LoVo (cell line): ENCODE measurements at regions not wholly inside any gene's neighbourhood (a gene's known extent, or its start where the extent isn't known, plus 50 kb on each side); places are given as distances from the start of the nearest gene placed in this dataset.

ENCODE experiments used
- DNase-seq: peaks from one replicate; pipeline ENCODE4 v3.0.0-alpha.2; 2016; ENCODE audit warnings: low spot score

DNA sequence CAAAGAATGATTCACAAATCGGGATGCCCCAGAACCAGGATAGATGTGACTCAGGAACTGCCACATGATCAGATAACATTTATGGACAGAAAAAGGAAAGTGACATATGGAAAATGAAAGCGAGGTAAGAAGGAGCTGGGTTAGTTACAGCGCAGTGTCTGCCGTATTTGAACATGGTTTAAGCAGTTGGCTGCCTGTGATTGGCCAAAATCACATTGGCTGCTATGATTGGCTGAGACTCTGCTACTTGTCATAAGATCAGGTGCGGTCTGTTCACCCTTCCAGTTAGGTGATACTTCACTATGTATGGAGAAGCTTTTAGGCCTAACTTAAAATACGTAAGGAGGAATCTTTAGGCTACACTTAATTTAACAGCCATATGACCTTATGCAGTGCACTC is 322.7 kb upstream of the HAND2 start:
- no peak for DNase-seq

- DNase-seq: no peak
Measured at GRCh38 chr4:173845580-173845979, 315.6 kb upstream of the HAND2 start.

DNA sequence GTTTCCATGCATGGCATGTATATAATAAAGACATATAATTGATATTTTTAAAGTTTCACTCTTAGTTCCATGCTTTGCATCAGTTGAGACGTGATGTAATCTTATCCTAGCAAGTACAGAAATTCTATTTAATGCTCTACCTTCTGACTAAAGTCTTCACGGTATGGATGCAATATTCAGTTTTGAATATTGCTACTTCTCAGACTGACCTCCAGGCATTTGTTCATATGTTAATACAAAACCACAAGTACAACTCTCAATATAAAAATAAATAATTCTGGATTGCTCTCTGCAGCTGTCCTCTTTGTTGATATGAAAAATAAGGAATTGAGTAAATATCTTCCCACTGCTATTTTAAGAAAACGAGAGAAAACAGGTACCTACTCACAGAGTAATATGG is 309.8 kb upstream of the HAND2 start:
- DNase-seq: no peak

DNA sequence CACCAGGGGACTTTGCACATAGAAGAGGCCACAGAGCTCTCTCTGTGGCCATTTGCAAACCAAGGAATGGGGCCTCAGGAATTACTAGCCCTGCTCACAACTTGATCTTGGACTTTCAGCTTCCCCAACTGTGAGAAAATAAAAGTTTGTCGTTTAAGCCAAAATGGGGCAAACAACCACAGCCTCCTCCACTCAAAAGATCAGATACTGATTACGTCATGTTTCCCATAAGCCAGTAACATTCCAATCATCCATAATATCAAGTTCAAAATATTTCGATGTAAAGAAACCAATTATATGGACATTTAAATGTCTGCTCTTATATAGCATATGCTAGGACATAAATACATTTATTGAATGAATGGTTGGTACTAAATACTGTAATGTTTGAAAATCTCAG is 307.5 kb upstream of the HAND2 start:
- no peak for DNase-seq

- DNase-seq: no peak
Measured at GRCh38 chr4:173835903-173836302, 305.9 kb upstream of the HAND2 start.

- no peak for DNase-seq
Measured at GRCh38 chr4:173834151-173834550, 304.1 kb upstream of the HAND2 start.

DNA sequence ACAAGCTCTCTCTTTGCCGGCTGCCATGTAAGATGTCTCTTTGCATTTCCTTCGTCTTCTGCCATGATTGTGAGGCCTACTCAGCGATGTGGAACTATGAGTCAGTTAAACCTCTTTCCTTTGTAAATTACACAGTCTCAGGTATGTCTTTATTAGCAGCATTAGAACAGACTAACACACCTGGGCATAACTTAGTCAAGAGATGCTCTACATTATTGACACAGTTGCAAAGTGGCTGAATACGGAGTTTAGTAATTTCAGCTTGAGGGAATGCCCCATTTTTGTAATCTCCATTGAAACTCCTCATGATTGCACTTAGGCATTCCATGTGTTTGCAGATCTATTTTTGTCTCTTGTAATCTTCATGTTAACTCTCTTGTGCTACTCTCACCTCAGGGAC is 299.5 kb upstream of the HAND2 start:
- no peak for DNase-seq

GRCh38 chr4:173827707-173828106 is 297.7 kb upstream of the HAND2 start:
- no peak for DNase-seq

DNA sequence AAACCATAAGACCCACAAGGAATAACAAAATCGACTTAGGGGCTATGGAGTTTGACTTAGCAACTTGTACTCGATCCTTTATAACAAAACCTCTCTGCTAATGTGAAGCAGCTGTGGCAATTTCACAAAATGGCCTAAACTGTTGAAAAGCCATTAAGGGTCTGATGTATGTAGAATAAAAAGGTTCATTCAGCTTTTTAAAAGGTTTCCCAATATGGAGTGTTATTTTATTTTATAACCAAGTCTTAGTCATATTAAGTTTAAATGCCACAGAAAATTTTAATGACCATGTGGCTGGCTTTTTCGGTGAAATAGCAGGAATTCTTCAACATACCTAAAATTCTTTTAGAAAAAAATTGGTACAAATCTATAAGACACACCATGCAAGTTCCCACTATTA is 291.8 kb upstream of the HAND2 start:
- DNase-seq: no peak

DNA sequence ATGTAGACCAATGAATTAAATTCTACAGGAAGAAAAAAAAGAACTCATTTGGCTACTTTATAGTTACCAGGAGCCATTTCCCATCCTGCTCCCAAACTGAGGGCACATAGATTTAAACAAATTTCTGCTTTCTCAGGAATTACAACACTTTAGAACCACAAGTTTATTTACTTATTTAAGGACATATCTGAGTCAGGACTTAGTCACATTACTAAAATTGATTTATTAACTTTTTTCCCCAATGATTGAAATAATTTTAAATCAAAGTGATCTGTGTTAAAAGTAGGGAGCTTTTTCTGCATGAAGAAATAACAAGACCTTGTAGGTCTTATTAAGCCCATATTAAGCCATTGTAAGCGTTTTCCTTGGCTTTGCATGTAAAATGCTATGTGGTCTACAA is 291.0 kb upstream of the HAND2 start:
- no peak for DNase-seq

GRCh38 chr4:173807347-173807746 is 277.3 kb upstream of the HAND2 start:
- no peak for DNase-seq

DNA sequence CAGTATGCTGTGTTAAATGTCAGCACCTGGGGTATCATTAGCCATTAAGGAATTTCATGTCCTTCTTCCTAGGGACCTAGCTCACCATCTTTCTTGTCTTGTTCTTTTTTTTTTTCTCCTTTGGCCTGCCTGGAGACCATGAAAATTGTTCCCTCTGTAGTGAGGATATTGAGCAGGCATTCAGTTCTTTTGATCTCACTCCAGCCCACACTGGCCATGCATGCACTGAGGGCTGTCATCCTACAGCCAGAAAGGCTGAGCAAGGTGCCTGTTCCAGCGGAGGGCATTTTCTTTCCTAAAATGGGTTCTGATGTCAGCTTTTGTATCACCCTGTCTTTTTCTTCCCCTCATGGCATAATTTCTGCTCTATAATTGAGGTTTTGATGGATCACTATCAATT is 275.9 kb upstream of the HAND2 start:
- no peak for DNase-seq

- DNase-seq: no peak
Measured at GRCh38 chr4:173802662-173803022, 272.6 kb upstream of the HAND2 start.

DNA sequence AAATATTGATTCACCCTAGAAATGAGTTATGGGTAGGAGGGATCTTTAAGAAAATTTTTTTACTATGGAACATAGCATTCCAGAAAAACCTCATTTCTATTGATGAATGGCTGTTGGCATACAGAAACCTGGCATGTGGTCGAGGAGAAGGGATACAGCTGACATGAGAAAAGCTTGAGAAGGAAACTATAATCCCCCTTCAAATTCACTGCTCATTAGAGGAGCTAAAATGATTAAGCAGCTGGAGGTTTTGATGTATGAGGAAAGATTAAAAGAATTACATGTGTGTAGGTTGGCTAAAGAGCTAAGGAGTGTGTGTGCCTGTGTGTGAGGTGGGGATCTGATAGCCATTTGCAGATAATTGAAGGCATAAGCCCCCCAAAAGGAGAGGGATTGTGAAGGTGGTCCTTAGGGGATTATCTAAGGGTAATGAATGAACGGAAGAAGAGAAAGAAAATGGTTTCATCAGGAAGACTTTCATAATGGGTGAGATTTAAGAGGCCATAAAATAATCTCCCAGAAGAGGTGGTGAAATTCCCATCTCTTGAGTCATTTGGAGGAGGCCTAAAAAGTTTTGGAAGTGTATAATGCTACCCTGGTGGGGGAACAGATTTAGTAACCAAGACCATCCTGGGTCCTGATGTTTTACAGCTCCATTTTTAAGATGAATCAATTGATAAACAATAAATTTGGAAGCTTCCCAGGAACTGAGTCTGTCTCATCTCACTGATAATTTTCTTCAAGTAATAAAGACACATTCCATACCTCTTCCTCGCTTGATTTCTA is 272.0 kb upstream of the HAND2 start:
- DNase-seq: no peak

GRCh38 chr4:173801361-173801760 is 271.3 kb upstream of the HAND2 start:
- DNase-seq: no peak

GRCh38 chr4:173797296-173797695 is 267.3 kb upstream of the HAND2 start:
- DNase-seq: no peak

DNA sequence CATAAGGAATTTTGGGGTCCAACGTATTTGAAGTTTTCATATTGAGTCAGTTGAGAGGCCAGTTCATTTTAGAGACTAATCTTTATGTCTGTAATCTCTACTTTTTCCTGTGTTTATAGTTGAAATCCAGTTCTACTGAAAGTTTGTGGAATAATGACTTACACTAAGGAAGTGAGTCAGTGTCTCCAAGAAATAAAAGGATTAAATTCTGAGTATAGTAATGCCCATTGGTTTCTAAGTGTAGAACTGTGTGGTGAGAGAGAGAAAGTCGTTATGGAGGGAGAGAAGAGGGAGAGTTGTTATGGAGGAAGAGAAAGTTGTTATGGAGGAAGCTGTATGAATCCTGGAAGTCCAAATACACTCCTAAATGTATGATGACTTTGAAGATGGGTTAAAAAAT is 264.6 kb upstream of the HAND2 start:
- DNase-seq: no peak

GRCh38 chr4:173793937-173794510 is 264.0 kb upstream of the HAND2 start:
- no peak for DNase-seq

DNA sequence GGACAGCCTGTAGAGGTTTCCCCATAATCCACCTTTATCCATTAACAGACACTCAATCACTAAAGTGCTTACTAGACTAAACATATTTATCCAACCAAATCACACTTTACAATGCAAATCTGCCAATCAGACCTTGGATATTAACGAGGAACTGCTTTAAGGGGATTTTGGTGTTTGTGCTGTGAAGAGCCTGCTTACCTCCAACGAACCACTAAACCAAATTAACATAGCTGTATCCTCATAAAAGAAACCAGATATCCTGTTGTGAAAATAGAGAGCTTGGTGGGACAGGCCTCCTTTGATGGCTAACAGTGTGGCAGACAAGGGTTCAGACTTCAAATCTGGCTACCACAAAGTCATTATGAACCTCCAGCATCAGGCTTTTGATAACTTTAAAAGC is 252.6 kb upstream of the HAND2 start:
- no peak for DNase-seq

DNA sequence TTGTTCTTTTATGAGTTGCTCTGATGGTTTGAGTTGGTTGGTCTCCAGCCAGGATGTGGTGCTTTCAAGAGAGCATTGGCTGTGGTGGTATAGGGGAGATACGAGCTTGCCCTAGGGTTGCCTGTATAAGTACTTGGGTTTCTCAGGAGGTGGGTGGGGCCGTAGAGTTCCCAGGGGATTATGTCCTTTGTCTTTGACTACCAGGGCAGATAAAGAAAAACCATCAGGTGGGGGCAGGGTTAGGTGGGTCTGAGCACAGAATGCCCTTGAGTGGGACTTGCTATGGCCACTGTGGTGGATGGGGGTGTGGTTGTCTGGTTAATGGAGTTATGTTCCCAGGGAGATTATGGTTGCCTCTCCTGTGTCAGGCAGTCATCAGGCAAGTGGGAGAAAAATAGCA is 247.9 kb upstream of the HAND2 start:
- DNase-seq: no peak

- no peak for DNase-seq
Measured at GRCh38 chr4:173777421-173777820, 247.4 kb upstream of the HAND2 start.

DNA sequence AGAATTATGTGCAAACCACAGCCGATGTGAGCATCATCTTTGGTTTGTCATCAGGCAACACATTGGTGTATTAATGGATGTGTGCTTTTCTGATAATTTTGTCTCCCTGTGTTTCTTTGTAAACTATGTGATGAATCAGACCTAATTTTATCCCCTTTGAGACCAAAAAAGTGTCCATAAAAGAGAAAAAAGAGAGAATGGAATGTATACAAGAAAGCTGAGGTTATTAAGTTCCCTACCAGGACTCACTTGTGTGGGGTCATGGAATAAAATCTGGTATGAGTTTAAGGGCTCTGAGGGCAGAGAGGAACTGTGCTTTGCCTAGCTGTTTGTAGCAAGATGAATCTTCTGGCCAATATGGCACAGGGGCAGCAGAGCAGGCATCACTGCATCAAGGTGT is 239.5 kb upstream of the HAND2 start:
- no peak for DNase-seq

DNA sequence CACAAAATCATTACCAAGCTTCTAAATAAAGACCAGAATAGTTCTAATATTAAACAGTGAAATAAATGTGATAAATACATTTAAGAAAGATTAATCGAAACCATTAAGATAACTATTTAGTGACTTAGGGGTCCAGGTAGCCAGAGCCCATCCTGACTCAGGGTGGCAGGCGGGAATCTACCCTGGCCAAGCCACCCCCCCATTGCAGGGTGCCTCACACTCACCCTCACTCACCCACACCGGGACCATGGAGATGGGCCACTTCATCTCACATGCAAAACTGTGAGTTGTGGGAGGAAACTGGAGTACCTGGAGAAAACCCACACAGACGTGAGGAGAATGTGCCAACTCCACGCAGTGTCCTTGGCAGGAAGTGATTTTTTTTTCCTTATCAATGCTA is 237.6 kb upstream of the HAND2 start:
- no peak for DNase-seq

- DNase-seq: no peak
Measured at GRCh38 chr4:173766171-173766600, 236.2 kb upstream of the HAND2 start.
